ENCODE measurements at regions not wholly inside any gene's neighbourhood (a gene's known extent, or its start where the extent isn't known, plus 50 kb on each side); places are given as distances from the start of the nearest gene placed in this dataset.

DNA sequence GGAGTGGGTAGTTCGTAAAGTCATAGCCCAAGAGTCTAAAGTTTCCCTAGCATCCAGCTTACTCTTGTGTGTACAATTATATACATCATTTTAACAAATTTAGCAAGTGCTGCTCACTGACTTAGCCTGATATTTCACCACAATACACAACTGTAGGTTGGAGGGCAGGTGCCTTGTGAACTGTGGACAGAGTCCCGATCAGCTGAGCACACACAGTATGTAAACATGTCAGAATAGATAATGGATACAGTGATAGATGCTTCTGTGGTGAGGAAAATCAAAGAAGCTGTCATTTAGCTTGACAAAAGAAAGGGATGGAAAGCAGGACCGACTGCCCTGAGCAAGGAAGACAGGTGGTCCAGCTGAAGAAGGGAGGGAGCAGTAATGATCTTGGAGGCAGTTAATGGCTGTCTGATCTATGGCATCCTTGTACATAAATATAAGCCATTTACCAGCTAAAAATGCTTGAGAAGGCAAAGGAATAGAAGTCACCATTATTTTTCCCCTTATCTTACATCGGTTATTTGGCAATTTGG is 372.8 kb upstream of the UBE2E3 start:
- H2AK5ac ChIP-seq (ENCODE audit: low read length), result no peak overlapping the region
- H3K79me2 ChIP-seq (ENCODE audit: control insufficient read depth, insufficient read depth, low read length), result no peaks in the 10 kb centered on the region
- no CpG with 5 or more reads among the region's 4 CpGs for WGBS (ENCODE audit: extremely low coverage, insufficient coverage, low lambda C conversion rate)
- no peaks in the 10 kb centered on the region for H3K79me1 ChIP-seq (ENCODE audit: low read length)
- no peak overlapping the region for H3K4ac ChIP-seq (ENCODE audit: low read depth, low read length)
- H2BK120ac ChIP-seq (ENCODE audit: low read depth, low read length), result no peak overlapping the region
- no peaks in the 10 kb centered on the region for H3K27me3 ChIP-seq (ENCODE audit: insufficient read depth, low read length, poor library complexity)
- no peak overlapping the region for H3K56ac ChIP-seq (ENCODE audit: low read length)
- no peak for DNase-seq
- H3K18ac ChIP-seq (ENCODE audit: low read length), result no peak overlapping the region
- H2BK15ac ChIP-seq (replicated peaks; ENCODE audit: low read depth), result no peak overlapping the region
- no peak overlapping the region for H3K27ac ChIP-seq (ENCODE audit: low read depth, low read length)
- no peak overlapping the region for H4K5ac ChIP-seq (ENCODE audit: low read length)
- no peak overlapping the region for H3K9ac ChIP-seq (ENCODE audit: low read length)
- no peak overlapping the region for H2BK5ac ChIP-seq (ENCODE audit: low read length)
- no peak overlapping the region for H3K23ac ChIP-seq (ENCODE audit: low read length)
- no peak overlapping the region for H3K4me3 ChIP-seq (ENCODE audit: low read length)
- H4K8ac ChIP-seq (ENCODE audit: low read depth, low read length), result no peak overlapping the region
- H3K4me2 ChIP-seq (ENCODE audit: low read length), result no peak overlapping the region
- H3K4me1 ChIP-seq (ENCODE audit: control insufficient read depth, low read depth, low read length), result no peaks in the 10 kb centered on the region
- no peaks in the 10 kb centered on the region for H3K36me3 ChIP-seq (ENCODE audit: control insufficient read depth, insufficient read depth, low read length)

DNA sequence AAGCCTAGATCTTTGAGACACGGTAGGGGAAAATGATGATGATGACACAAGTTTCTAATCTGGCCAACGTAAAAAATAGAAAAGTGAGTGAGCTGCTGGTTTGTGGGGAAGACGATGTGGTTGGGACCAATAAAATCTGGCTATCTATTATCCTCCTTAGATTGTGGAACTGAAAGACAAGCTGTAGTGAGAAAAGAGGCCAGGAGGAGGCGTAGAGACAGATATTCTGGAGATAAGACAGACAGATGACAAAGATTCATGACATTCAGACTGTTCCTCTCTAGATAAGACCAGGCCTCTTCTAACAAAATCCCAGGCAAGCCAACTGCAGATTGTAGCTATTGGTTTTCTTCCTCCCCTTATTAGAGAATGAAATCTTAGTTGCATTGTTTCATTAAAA is 376.3 kb upstream of the UBE2E3 start:
- no peaks in the 10 kb centered on the region for H3K79me2 ChIP-seq (ENCODE audit: control insufficient read depth, insufficient read depth, low read length)
- H2AK5ac ChIP-seq (ENCODE audit: low read length), result no peak overlapping the region
- no peak overlapping the region for H4K5ac ChIP-seq (ENCODE audit: low read length)
- no peak overlapping the region for H2BK15ac ChIP-seq (replicated peaks; ENCODE audit: low read depth)
- no peaks in the 10 kb centered on the region for H3K4me1 ChIP-seq (ENCODE audit: control insufficient read depth, low read depth, low read length)
- no CpG with 5 or more reads among the region's 4 CpGs for WGBS (ENCODE audit: extremely low coverage, insufficient coverage, low lambda C conversion rate)
- no peak overlapping the region for H3K56ac ChIP-seq (ENCODE audit: low read length)
- no peak overlapping the region for H3K9ac ChIP-seq (ENCODE audit: low read length)
- H3K4me3 ChIP-seq (ENCODE audit: low read length), result no peak overlapping the region
- no peak overlapping the region for H3K18ac ChIP-seq (ENCODE audit: low read length)
- H3K23ac ChIP-seq (ENCODE audit: low read length), result no peak overlapping the region
- no peak overlapping the region for H4K8ac ChIP-seq (ENCODE audit: low read depth, low read length)
- H3K79me1 ChIP-seq (ENCODE audit: low read length), result no peaks in the 10 kb centered on the region
- H3K4me2 ChIP-seq (ENCODE audit: low read length), result no peak overlapping the region
- DNase-seq, result peak; percentile 82
- H3K36me3 ChIP-seq (ENCODE audit: control insufficient read depth, insufficient read depth, low read length), result no peaks in the 10 kb centered on the region
- no peak overlapping the region for H3K4ac ChIP-seq (ENCODE audit: low read depth, low read length)
- H2BK5ac ChIP-seq (ENCODE audit: low read length), result no peak overlapping the region
- no peaks in the 10 kb centered on the region for H3K27me3 ChIP-seq (ENCODE audit: insufficient read depth, low read length, poor library complexity)
- no peak overlapping the region for H2BK120ac ChIP-seq (ENCODE audit: low read depth, low read length)
- H3K27ac ChIP-seq (ENCODE audit: low read depth, low read length), result no peak overlapping the region

DNA sequence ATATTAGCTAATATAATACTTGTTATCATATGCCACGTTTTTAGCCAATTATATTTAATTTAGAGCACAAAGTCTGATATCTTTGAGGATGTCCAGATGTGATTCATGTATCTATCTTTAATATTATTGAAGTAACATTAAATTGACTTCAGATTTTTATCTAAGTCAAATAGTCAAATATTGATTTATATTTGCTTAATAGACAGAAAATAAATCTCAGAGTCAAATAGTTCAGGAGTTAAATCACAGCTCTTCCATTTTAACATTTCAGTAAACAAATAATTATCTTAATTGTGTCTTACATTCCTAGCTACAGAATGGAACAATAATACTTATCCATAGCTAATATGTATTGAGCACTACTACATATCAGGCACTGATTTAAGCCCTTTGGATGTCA is 379.4 kb upstream of the UBE2E3 start:
- H4K5ac ChIP-seq (ENCODE audit: low read length), result no peak overlapping the region
- H3K79me1 ChIP-seq (ENCODE audit: low read length), result no peaks in the 10 kb centered on the region
- H2BK120ac ChIP-seq (ENCODE audit: low read depth, low read length), result no peak overlapping the region
- H3K27ac ChIP-seq (ENCODE audit: low read depth, low read length), result no peak overlapping the region
- no peaks in the 10 kb centered on the region for H3K36me3 ChIP-seq (ENCODE audit: control insufficient read depth, insufficient read depth, low read length)
- H3K4me3 ChIP-seq (ENCODE audit: low read length), result no peak overlapping the region
- H2BK5ac ChIP-seq (ENCODE audit: low read length), result no peak overlapping the region
- H3K23ac ChIP-seq (ENCODE audit: low read length), result no peak overlapping the region
- H3K18ac ChIP-seq (ENCODE audit: low read length), result no peak overlapping the region
- no peak overlapping the region for H4K8ac ChIP-seq (ENCODE audit: low read depth, low read length)
- H2AK5ac ChIP-seq (ENCODE audit: low read length), result no peak overlapping the region
- no peak overlapping the region for H3K4ac ChIP-seq (ENCODE audit: low read depth, low read length)
- H3K4me1 ChIP-seq (ENCODE audit: control insufficient read depth, low read depth, low read length), result no peaks in the 10 kb centered on the region
- no peak overlapping the region for H3K9ac ChIP-seq (ENCODE audit: low read length)
- no peaks in the 10 kb centered on the region for H3K79me2 ChIP-seq (ENCODE audit: control insufficient read depth, insufficient read depth, low read length)
- no peak for DNase-seq
- no CpG with 5 or more reads among the region's 1 CpG for WGBS (ENCODE audit: extremely low coverage, insufficient coverage, low lambda C conversion rate)
- H3K4me2 ChIP-seq (ENCODE audit: low read length), result no peak overlapping the region
- no peak overlapping the region for H2BK15ac ChIP-seq (replicated peaks; ENCODE audit: low read depth)
- no peaks in the 10 kb centered on the region for H3K27me3 ChIP-seq (ENCODE audit: insufficient read depth, low read length, poor library complexity)
- H3K56ac ChIP-seq (ENCODE audit: low read length), result no peak overlapping the region

DNA sequence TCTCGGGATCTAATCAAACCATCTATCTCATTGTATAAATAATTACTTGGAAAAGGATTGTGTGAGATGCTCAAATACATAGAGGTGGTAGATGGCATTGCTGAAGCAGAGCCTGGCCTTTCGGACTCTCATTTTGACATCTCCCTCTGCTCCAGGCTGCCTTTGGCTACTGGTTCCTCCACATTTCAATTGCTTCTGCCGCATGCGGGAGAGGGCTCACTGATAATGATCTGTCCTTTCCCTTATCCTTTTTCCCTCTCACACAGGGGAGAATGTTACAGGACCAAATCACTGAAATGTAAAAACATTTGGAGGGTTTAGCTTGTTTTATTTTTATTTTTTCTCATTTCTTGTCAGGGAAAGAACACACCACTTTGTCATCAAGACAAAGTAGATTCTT is 380.6 kb upstream of the UBE2E3 start:
- Histone ChIP-seq H3K79me1 (ENCODE audit: low read length) (no peaks in the 10 kb centered on the region), H3K79me2 (ENCODE audit: control insufficient read depth, insufficient read depth, low read length) (no peaks in the 10 kb centered on the region), H3K4me3 (ENCODE audit: low read length) (no peak overlapping the region), H2AK5ac (ENCODE audit: low read length) (no peak overlapping the region), H3K56ac (ENCODE audit: low read length) (no peak overlapping the region), H3K9ac (ENCODE audit: low read length) (no peak overlapping the region), H3K4me1 (ENCODE audit: control insufficient read depth, low read depth, low read length) (no peaks in the 10 kb centered on the region), H3K23ac (ENCODE audit: low read length) (no peak overlapping the region), H2BK15ac (replicated peaks; ENCODE audit: low read depth) (no peak overlapping the region), H3K4ac (ENCODE audit: low read depth, low read length) (no peak overlapping the region), H3K27me3 (ENCODE audit: insufficient read depth, low read length, poor library complexity) (no peaks in the 10 kb centered on the region), H2BK120ac (ENCODE audit: low read depth, low read length) (no peak overlapping the region), H3K18ac (ENCODE audit: low read length) (no peak overlapping the region), H3K36me3 (ENCODE audit: control insufficient read depth, insufficient read depth, low read length) (no peaks in the 10 kb centered on the region), H3K27ac (ENCODE audit: low read depth, low read length) (no peak overlapping the region), H4K5ac (ENCODE audit: low read length) (no peak overlapping the region), H3K4me2 (ENCODE audit: low read length) (no peak overlapping the region), H2BK5ac (ENCODE audit: low read length) (no peak overlapping the region), H4K8ac (ENCODE audit: low read depth, low read length) (no peak overlapping the region)
- DNase-seq, result peak; percentile 26
- WGBS (ENCODE audit: extremely low coverage, insufficient coverage, low lambda C conversion rate), result no CpG with 5 or more reads among the region's 4 CpGs

GRCh38 chr2:180597179-180597578 is 383.2 kb upstream of the UBE2E3 start:
- Histone ChIP-seq H2AK5ac (ENCODE audit: low read length) (no peak overlapping the region), H3K79me2 (ENCODE audit: control insufficient read depth, insufficient read depth, low read length) (no peaks in the 10 kb centered on the region), H3K4me3 (ENCODE audit: low read length) (no peak overlapping the region), H3K23ac (ENCODE audit: low read length) (no peak overlapping the region), H3K27me3 (ENCODE audit: insufficient read depth, low read length, poor library complexity) (no peaks in the 10 kb centered on the region), H4K5ac (ENCODE audit: low read length) (no peak overlapping the region), H2BK120ac (ENCODE audit: low read depth, low read length) (no peak overlapping the region), H3K36me3 (ENCODE audit: control insufficient read depth, insufficient read depth, low read length) (no peaks in the 10 kb centered on the region), H2BK15ac (replicated peaks; ENCODE audit: low read depth) (no peak overlapping the region), H3K4me2 (ENCODE audit: low read length) (no peak overlapping the region), H3K4me1 (ENCODE audit: control insufficient read depth, low read depth, low read length) (no peaks in the 10 kb centered on the region), H3K79me1 (ENCODE audit: low read length) (no peaks in the 10 kb centered on the region), H4K8ac (ENCODE audit: low read depth, low read length) (no peak overlapping the region), H3K4ac (ENCODE audit: low read depth, low read length) (no peak overlapping the region), H3K56ac (ENCODE audit: low read length) (no peak overlapping the region), H3K9ac (ENCODE audit: low read length) (no peak overlapping the region), H3K18ac (ENCODE audit: low read length) (no peak overlapping the region), H3K27ac (ENCODE audit: low read depth, low read length) (no peak overlapping the region), H2BK5ac (ENCODE audit: low read length) (no peak overlapping the region)
- WGBS (ENCODE audit: extremely low coverage, insufficient coverage, low lambda C conversion rate), result no CpG with 5 or more reads among the region's 2 CpGs
- no peak for DNase-seq

GRCh38 chr2:180596453-180596852 is 384.0 kb upstream of the UBE2E3 start:
- Histone ChIP-seq H3K18ac (ENCODE audit: low read length) (no peak overlapping the region), H3K27me3 (ENCODE audit: insufficient read depth, low read length, poor library complexity) (no peaks in the 10 kb centered on the region), H4K8ac (ENCODE audit: low read depth, low read length) (no peak overlapping the region), H3K36me3 (ENCODE audit: control insufficient read depth, insufficient read depth, low read length) (no peaks in the 10 kb centered on the region), H3K4me2 (ENCODE audit: low read length) (no peak overlapping the region), H3K79me1 (ENCODE audit: low read length) (no peaks in the 10 kb centered on the region), H2BK5ac (ENCODE audit: low read length) (no peak overlapping the region), H4K5ac (ENCODE audit: low read length) (no peak overlapping the region), H3K4me1 (ENCODE audit: control insufficient read depth, low read depth, low read length) (no peaks in the 10 kb centered on the region), H2BK15ac (replicated peaks; ENCODE audit: low read depth) (no peak overlapping the region), H3K27ac (ENCODE audit: low read depth, low read length) (no peak overlapping the region), H3K79me2 (ENCODE audit: control insufficient read depth, insufficient read depth, low read length) (no peaks in the 10 kb centered on the region), H3K4me3 (ENCODE audit: low read length) (no peak overlapping the region), H3K56ac (ENCODE audit: low read length) (no peak overlapping the region), H2BK120ac (ENCODE audit: low read depth, low read length) (no peak overlapping the region), H3K4ac (ENCODE audit: low read depth, low read length) (no peak overlapping the region), H3K9ac (ENCODE audit: low read length) (no peak overlapping the region), H3K23ac (ENCODE audit: low read length) (no peak overlapping the region), H2AK5ac (ENCODE audit: low read length) (no peak overlapping the region)
- no CpG with 5 or more reads among the region's 4 CpGs for WGBS (ENCODE audit: extremely low coverage, insufficient coverage, low lambda C conversion rate)
- no peak for DNase-seq

Data from mesendoderm (in vitro differentiated cells).